ENCODE measurements at regions not wholly inside any gene's neighbourhood (a gene's known extent, or its start where the extent isn't known, plus 50 kb on each side); places are given as distances from the start of the nearest gene placed in this dataset.

- H3K36me3 ChIP-seq (ENCODE audit: control insufficient read depth, insufficient read depth, low read length): no peaks in the 10 kb centered on the region
- H3K4me3 ChIP-seq (ENCODE audit: insufficient read depth, low read depth, low read length): no peak overlapping the region
- no peaks in the 10 kb centered on the region for H3K4me1 ChIP-seq (ENCODE audit: control insufficient read depth, insufficient read depth, low read length)
- no peaks in the 10 kb centered on the region for H3K9me3 ChIP-seq (ENCODE audit: control insufficient read depth, low read length)
- no peaks in the 10 kb centered on the region for H3K27me3 ChIP-seq (ENCODE audit: control insufficient read depth, insufficient read depth, low read length, poor library complexity, severe bottlenecking)
- H3K27ac ChIP-seq (ENCODE audit: insufficient read depth, low read depth, low read length, poor library complexity, severe bottlenecking): no peak overlapping the region
- 92 to 100% methylated on average over 1 of the region's 1 CpG for WGBS, 2 experiments
Observed at GRCh38 chr7:16323313-16323712, 98.0 kb downstream of the CRPPA start.

- no peak overlapping the region for H3K27ac ChIP-seq (ENCODE audit: insufficient read depth, low read depth, low read length, poor library complexity, severe bottlenecking)
- WGBS, 2 experiments: 89 to 97% methylated on average over 2 of the region's 2 CpGs
- H3K4me3 ChIP-seq (ENCODE audit: insufficient read depth, low read depth, low read length): no peak overlapping the region
- no peaks in the 10 kb centered on the region for H3K9me3 ChIP-seq (ENCODE audit: control insufficient read depth, low read length)
- H3K36me3 ChIP-seq (ENCODE audit: control insufficient read depth, insufficient read depth, low read length): no peaks in the 10 kb centered on the region
- H3K27me3 ChIP-seq (ENCODE audit: control insufficient read depth, insufficient read depth, low read length, poor library complexity, severe bottlenecking): no peaks in the 10 kb centered on the region
- no peaks in the 10 kb centered on the region for H3K4me1 ChIP-seq (ENCODE audit: control insufficient read depth, insufficient read depth, low read length)
Observed at GRCh38 chr7:16320099-16320660, 101.2 kb downstream of the CRPPA start.

GRCh38 chr7:16318989-16319915 is 102.1 kb downstream of the CRPPA start:
- no peaks in the 10 kb centered on the region for H3K27me3 ChIP-seq (ENCODE audit: control insufficient read depth, insufficient read depth, low read length, poor library complexity, severe bottlenecking)
- no peak overlapping the region for H3K27ac ChIP-seq (ENCODE audit: insufficient read depth, low read depth, low read length, poor library complexity, severe bottlenecking)
- H3K4me1 ChIP-seq (ENCODE audit: control insufficient read depth, insufficient read depth, low read length): no peaks in the 10 kb centered on the region
- 87 to 92% methylated on average over 5 to 6 of the region's 6 CpGs for WGBS, 2 experiments
- no peaks in the 10 kb centered on the region for H3K36me3 ChIP-seq (ENCODE audit: control insufficient read depth, insufficient read depth, low read length)
- H3K4me3 ChIP-seq (ENCODE audit: insufficient read depth, low read depth, low read length): no peak overlapping the region
- no peaks in the 10 kb centered on the region for H3K9me3 ChIP-seq (ENCODE audit: control insufficient read depth, low read length)

- no peaks in the 10 kb centered on the region for H3K27me3 ChIP-seq (ENCODE audit: control insufficient read depth, insufficient read depth, low read length, poor library complexity, severe bottlenecking)
- no peaks in the 10 kb centered on the region for H3K9me3 ChIP-seq (ENCODE audit: control insufficient read depth, low read length)
- no peak overlapping the region for H3K4me3 ChIP-seq (ENCODE audit: insufficient read depth, low read depth, low read length)
- no peaks in the 10 kb centered on the region for H3K4me1 ChIP-seq (ENCODE audit: control insufficient read depth, insufficient read depth, low read length)
- no peak overlapping the region for H3K27ac ChIP-seq (ENCODE audit: insufficient read depth, low read depth, low read length, poor library complexity, severe bottlenecking)
- no peaks in the 10 kb centered on the region for H3K36me3 ChIP-seq (ENCODE audit: control insufficient read depth, insufficient read depth, low read length)
Observed at GRCh38 chr7:16318463-16318862, 102.9 kb downstream of the CRPPA start.

- Histone ChIP-seq H3K36me3 (ENCODE audit: control insufficient read depth, insufficient read depth, low read length) (no peaks in the 10 kb centered on the region), H3K27ac (ENCODE audit: insufficient read depth, low read depth, low read length, poor library complexity, severe bottlenecking) (no peak overlapping the region), H3K4me1 (ENCODE audit: control insufficient read depth, insufficient read depth, low read length) (no peaks in the 10 kb centered on the region), H3K4me3 (ENCODE audit: insufficient read depth, low read depth, low read length) (no peak overlapping the region), H3K27me3 (ENCODE audit: control insufficient read depth, insufficient read depth, low read length, poor library complexity, severe bottlenecking) (no peaks in the 10 kb centered on the region), H3K9me3 (ENCODE audit: control insufficient read depth, low read length) (no peaks in the 10 kb centered on the region)
- 80 to 94% methylated on average over 1 of the region's 1 CpG for WGBS, 2 experiments
Observed at GRCh38 chr7:16317406-16317805, 103.9 kb downstream of the CRPPA start.

- Histone ChIP-seq H3K4me1 (ENCODE audit: control insufficient read depth, insufficient read depth, low read length) (no peaks in the 10 kb centered on the region), H3K27ac (ENCODE audit: insufficient read depth, low read depth, low read length, poor library complexity, severe bottlenecking) (no peak overlapping the region), H3K36me3 (ENCODE audit: control insufficient read depth, insufficient read depth, low read length) (no peaks in the 10 kb centered on the region), H3K4me3 (ENCODE audit: insufficient read depth, low read depth, low read length) (no peak overlapping the region), H3K9me3 (ENCODE audit: control insufficient read depth, low read length) (no peaks in the 10 kb centered on the region), H3K27me3 (ENCODE audit: control insufficient read depth, insufficient read depth, low read length, poor library complexity, severe bottlenecking) (no peaks in the 10 kb centered on the region)
- 95 to 96% methylated on average over 3 of the region's 3 CpGs for WGBS, 2 experiments
Observed at GRCh38 chr7:16315280-16315679, 106.1 kb downstream of the CRPPA start.

GRCh38 chr7:16309129-16309528 is 112.2 kb downstream of the CRPPA start:
- 100% methylated on average over 2 of the region's 2 CpGs for WGBS, 2 experiments
- Histone ChIP-seq H3K27me3 (ENCODE audit: control insufficient read depth, insufficient read depth, low read length, poor library complexity, severe bottlenecking) (no peaks in the 10 kb centered on the region), H3K9me3 (ENCODE audit: control insufficient read depth, low read length) (no peaks in the 10 kb centered on the region), H3K4me3 (ENCODE audit: insufficient read depth, low read depth, low read length) (no peak overlapping the region), H3K4me1 (ENCODE audit: control insufficient read depth, insufficient read depth, low read length) (no peaks in the 10 kb centered on the region), H3K27ac (ENCODE audit: insufficient read depth, low read depth, low read length, poor library complexity, severe bottlenecking) (no peak overlapping the region), H3K36me3 (ENCODE audit: control insufficient read depth, insufficient read depth, low read length) (no peaks in the 10 kb centered on the region)

GRCh38 chr7:16301291-16301690 is 120.0 kb downstream of the CRPPA start:
- Histone ChIP-seq H3K27me3 (ENCODE audit: control insufficient read depth, insufficient read depth, low read length, poor library complexity, severe bottlenecking) (no peaks in the 10 kb centered on the region), H3K36me3 (ENCODE audit: control insufficient read depth, insufficient read depth, low read length) (no peaks in the 10 kb centered on the region), H3K4me1 (ENCODE audit: control insufficient read depth, insufficient read depth, low read length) (no peaks in the 10 kb centered on the region), H3K27ac (ENCODE audit: insufficient read depth, low read depth, low read length, poor library complexity, severe bottlenecking) (no peak overlapping the region), H3K9me3 (ENCODE audit: control insufficient read depth, low read length) (no peaks in the 10 kb centered on the region), H3K4me3 (ENCODE audit: insufficient read depth, low read depth, low read length) (no peak overlapping the region)
- WGBS, 2 experiments: 95 to 97% methylated on average over 4 of the region's 4 CpGs

GRCh38 chr7:16300361-16300895 is 120.9 kb downstream of the CRPPA start:
- WGBS, 2 experiments: 86 to 87% methylated on average over 3 of the region's 3 CpGs

GRCh38 chr7:16299853-16300252 is 121.5 kb downstream of the CRPPA start:
- H3K9me3 ChIP-seq (ENCODE audit: control insufficient read depth, low read length): no peaks in the 10 kb centered on the region
- WGBS, 2 experiments: 85 to 96% methylated on average over 2 to 5 of the region's 5 CpGs
- no peaks in the 10 kb centered on the region for H3K27me3 ChIP-seq (ENCODE audit: control insufficient read depth, insufficient read depth, low read length, poor library complexity, severe bottlenecking)
- H3K27ac ChIP-seq (ENCODE audit: insufficient read depth, low read depth, low read length, poor library complexity, severe bottlenecking): no peak overlapping the region
- H3K36me3 ChIP-seq (ENCODE audit: control insufficient read depth, insufficient read depth, low read length): no peaks in the 10 kb centered on the region
- H3K4me1 ChIP-seq (ENCODE audit: control insufficient read depth, insufficient read depth, low read length): no peaks in the 10 kb centered on the region
- no peak overlapping the region for H3K4me3 ChIP-seq (ENCODE audit: insufficient read depth, low read depth, low read length)

More at GRCh38 chr7:16300361-16300895, 120.9 kb downstream of the CRPPA start:
- Histone ChIP-seq H3K27me3 (ENCODE audit: control insufficient read depth, insufficient read depth, low read length, poor library complexity, severe bottlenecking) (no peaks in the 10 kb centered on the region), H3K9me3 (ENCODE audit: control insufficient read depth, low read length) (no peaks in the 10 kb centered on the region), H3K4me1 (ENCODE audit: control insufficient read depth, insufficient read depth, low read length) (no peaks in the 10 kb centered on the region), H3K4me3 (ENCODE audit: insufficient read depth, low read depth, low read length) (no peak overlapping the region), H3K36me3 (ENCODE audit: control insufficient read depth, insufficient read depth, low read length) (no peaks in the 10 kb centered on the region), H3K27ac (ENCODE audit: insufficient read depth, low read depth, low read length, poor library complexity, severe bottlenecking) (no peak overlapping the region)

Data from ectodermal cell (in vitro differentiated cells).